Medulla oblongata (tissue), 1 donor: ENCODE measurements at regions not wholly inside any gene's neighbourhood (a gene's known extent, or its start where the extent isn't known, plus 50 kb on each side); places are given as distances from the start of the nearest gene placed in this dataset.
A peak's percentile ranks its signal among the peaks of the same experiment; 100 is the strongest.
"Not testable (repeated sequence)": the region's sequence is repeated elsewhere in the genome, so short reads cannot be mapped to it uniquely, and the experiment has no call there.

Experiments used
- DNase-seq: peaks from one replicate; pipeline ENCODE4 v3.0.0-alpha.2; 2015; ENCODE audit errors: extremely low spot score

GRCh38 chr18:22737054-22737453 is 196.1 kb upstream of the RBBP8 start:
- no peak for DNase-seq

DNA sequence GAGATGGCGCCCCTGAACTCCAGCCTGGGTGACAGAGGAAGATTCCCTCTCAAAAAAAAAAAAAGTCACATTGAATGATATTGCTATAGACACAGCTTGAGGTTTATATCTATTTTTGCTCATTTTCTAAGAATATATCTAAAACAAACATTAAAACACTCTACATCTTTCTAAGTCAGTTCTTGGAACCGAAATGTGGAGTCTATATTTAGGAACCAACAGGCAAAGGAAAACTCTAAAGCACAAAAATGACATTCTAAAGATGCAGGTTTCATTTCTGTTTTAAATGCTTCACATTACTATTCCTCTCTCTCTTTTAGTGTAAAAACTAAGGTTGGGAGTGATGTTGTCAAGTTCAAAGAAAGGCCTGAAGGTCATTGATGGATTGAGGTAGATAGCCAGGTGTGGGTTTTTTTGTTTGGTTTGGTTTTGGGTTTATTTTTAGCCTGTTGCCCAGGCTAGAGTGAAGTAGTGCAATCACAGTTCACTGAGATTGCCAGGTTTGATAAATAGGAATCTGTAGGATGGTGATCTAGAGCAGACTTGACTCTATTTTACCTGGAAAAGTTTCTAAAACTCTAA is 194.0 kb upstream of the RBBP8 start:
- no peak for DNase-seq

GRCh38 chr18:22739789-22740188 is 193.3 kb upstream of the RBBP8 start:
- DNase-seq = no peak

GRCh38 chr18:22741318-22741717 is 191.8 kb upstream of the RBBP8 start:
- DNase-seq = no peak

GRCh38 chr18:22742409-22742808 is 190.7 kb upstream of the RBBP8 start:
- DNase-seq = no peak

DNA sequence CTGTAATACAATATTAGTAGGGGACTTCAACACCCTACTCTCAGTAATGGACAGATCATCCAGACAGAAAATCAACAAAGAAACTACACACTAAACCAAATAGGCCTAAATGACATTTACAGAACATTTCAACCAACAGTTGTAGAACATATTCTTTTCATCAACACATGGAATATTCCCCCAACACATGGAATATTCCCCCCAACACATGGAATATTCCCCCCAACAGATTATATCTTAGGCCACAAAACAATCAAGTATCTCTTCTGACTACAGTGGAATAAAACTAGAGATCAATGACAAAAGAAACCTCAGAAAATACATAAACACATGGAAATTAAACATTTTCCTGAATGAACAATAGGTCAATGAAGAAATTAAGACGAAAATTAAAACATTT is 187.2 kb upstream of the RBBP8 start:
- no peak for DNase-seq

- DNase-seq = no peak
Measured at GRCh38 chr18:22752014-22752413, 181.1 kb upstream of the RBBP8 start.

GRCh38 chr18:22753130-22753831 is 179.8 kb upstream of the RBBP8 start:
- no peak for DNase-seq

GRCh38 chr18:22764005-22764404 is 169.1 kb upstream of the RBBP8 start:
- not testable (repeated sequence) for DNase-seq

DNA sequence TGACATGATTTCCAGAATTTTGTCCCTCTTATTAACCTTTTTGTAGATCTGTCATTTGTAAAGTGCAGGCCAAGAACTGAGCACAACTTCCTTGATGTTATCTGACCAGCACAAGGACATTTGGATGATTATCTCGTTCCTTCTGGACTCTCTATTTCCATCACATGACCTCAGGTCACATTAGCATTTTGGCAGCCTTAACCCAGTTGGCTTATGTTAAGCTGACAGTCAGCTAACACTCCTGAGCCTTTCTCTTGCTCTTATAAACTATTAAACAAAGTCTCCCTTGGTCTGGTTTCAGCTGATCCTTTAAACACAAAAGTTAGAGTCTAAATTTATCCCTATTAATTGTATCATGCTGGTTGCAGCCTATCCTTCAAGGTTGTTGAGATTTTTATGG is 167.2 kb upstream of the RBBP8 start:
- no peak for DNase-seq

- DNase-seq = no peak
Measured at GRCh38 chr18:22767653-22768052, 165.5 kb upstream of the RBBP8 start.

DNA sequence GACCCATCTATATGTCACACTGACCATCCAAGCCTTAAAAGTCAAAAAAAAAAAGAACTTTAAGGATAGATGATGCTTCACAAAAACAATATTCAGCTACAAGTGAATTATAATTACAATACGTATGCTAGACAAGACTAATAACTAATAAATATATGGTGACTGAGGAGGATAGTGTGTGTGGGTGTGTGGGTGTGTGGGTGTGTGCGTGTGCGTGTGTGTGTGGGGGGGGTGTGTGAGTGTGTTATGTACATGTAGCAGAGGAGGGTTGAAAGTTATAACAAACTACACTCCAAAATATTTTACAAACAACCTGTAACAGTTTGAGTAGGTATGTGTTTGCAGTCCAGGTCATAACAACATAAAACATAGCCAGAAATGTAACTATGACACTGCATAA is 159.2 kb upstream of the RBBP8 start:
- DNase-seq = no peak

DNA sequence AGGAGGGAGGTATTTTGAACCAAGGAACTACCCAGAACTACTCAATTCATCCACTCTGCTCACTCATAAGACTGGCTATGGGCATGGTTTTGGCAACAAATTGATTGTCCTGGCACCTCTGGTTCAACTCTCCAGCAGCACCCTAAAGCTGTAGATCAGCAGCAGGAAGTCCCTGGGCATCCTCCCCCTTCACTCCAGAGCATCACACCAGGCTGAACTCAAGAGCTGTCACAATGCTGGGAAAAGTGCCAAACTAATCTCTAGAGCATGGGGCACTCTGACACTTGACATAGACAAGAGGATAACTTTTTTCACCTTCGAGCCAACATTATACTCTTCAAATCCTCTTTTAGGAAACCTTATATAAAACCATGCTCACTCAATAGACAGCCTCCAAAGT is 154.1 kb upstream of the RBBP8 start:
- DNase-seq = no peak

DNA sequence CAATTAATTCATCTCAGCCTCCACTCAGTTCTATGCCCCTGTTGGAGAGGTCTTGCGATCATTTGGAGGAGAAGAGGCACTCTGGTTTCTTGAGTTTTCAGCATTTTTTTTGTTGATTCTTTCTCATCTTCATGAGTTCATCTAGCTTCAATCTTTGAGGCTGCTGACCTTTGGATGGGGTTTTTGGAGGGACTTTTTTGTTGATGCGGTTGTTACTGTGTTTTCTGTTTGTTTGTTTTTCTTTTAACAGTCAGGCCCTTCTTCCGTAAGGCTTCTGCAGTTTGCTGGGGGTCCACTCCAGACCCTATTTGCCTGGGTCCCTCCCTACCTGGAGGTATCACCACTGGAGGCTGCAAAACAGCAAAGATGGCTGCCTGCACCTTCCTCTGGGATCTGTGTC is 149.9 kb upstream of the RBBP8 start:
- DNase-seq = no peak

GRCh38 chr18:22783662-22784076 is 149.5 kb upstream of the RBBP8 start:
- DNase-seq = no peak

- DNase-seq = no peak
Measured at GRCh38 chr18:22789052-22789451, 144.1 kb upstream of the RBBP8 start.

DNA sequence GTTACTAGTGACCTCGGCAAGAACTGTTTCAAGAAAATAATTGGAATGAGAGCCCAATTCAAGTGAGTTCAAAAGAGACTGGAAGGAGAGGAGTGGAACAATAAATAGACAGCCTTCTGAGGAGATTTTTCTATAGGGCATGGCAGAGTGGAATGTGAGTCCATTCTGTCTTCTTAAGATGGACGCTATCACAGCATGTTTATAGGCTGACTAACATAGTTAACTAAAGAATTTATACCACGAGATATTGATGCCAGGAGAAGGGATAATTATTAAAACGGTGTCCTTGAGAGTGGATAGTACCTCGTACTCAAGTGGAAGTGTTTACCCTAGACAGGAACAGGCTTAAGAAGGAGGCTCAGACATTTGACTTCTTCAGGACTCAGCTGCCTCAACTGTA is 143.5 kb upstream of the RBBP8 start:
- no peak for DNase-seq

DNA sequence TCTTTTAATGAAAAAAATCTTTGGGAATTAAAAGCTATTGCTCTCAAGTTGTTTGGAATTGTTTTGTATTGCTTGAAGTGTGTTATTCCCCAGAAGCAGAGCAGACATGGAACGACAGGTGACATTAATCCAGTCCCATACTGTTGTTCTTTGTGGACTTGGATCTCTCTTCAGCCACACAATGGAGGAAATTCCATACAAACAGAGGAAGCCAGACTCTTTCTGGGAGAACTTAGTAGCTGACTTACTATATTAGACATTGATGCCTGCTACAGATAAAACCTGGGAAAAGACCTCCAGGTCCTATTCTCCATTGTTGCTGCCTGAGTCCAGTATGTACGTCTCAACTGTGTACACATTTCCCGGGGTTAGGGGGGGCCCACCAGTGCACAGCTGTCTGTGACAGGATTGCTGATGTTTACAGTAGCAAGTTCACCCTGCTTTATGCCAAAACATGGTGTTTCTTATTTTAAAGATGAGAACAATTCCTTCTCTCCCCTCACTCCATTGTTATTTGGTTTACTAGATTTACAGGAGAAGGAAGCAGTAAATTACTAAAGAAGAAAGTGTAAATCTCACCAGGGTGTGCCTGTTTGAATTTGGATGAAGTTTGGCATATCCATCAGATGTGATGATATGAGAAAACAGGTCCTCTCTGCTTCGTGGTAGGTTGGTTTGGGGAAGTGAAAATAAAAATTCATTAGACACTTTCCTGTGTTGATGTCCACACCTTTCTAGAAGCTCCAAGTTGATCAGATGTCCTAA is 142.4 kb upstream of the RBBP8 start:
- no peak for DNase-seq

- DNase-seq = no peak
Measured at GRCh38 chr18:22791310-22791610, 141.9 kb upstream of the RBBP8 start.

DNA sequence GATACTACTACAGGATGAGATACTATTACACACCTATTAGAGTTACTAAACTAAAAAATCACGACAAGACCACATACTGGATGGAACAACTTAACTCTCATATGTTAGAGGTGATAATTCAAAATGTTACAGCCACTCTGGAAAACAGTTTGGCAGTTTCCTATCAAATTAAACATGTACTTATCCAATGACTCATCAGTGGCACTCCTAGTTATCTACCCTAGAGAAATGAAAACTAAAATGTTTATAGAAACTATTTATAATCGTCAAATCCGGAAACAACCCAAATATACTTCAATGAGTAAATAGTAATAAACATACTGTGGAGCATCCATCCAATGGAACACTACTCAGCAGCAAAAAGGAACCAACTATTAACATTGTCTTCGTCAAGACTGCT is 137.0 kb upstream of the RBBP8 start:
- no peak for DNase-seq

DNA sequence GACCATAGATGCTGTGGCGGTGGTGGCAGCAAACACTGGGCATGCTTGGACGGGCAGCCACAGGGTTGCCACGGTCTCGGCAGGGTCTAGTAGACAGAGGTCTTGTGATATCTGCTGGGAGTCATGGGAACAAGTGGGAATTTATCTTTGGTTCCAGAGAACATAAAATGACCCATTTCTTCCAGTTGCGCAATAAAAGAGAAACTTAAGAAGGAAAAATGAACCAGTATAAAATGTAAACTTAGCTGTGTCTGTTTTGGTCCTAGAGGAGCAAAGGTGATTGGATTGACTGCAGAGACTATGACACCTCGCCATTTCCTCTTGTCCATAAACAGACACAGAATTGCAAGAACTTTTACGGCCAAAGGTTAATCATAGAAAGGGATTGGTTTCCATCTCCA is 132.6 kb upstream of the RBBP8 start:
- DNase-seq = no peak

DNA sequence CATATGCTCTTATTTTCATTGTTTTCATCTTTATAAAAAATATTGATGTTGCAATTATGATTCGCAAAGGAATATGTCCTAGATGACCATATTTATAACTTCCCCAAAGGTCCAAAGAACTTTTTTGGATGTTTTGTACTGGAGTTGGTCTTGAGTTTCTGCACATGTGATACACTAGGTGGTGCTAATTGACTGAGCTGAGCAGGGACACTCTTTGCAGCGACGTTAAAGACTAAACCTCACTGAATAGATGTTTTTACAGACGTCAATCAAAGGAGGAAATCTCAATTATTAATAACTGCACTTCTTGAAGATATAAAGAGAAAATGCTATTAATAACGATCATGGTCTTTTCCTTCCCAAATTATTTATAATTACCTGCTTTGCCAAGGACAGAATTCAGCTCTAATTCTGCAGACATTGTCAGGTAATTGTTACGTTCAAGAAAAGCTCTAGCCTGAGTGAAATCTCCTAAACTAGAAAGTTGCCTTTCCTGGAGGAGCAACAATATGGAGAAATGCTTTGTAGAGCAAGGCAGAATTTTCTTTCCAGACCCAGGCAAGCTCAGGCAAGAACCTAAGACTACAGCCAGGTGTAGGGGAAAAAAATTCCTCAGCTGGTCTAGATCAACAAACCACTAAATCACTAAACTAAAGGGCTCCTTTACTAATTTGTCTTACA is 119.3 kb upstream of the RBBP8 start:
- peak; percentile 20 for DNase-seq

GRCh38 chr18:22814329-22814703 is 118.8 kb upstream of the RBBP8 start:
- no peak for DNase-seq
